Naive thymus-derived CD8-positive, alpha-beta T cell (primary cell): ENCODE measurements at regions not wholly inside any gene's neighbourhood (a gene's known extent, or its start where the extent isn't known, plus 50 kb on each side); places are given as distances from the start of the nearest gene placed in this dataset.
"Not testable (repeated sequence)": the region's sequence is repeated elsewhere in the genome, so short reads cannot be mapped to it uniquely, and the experiment has no call there.

ENCODE experiments used
- ATAC-seq, 2 donors: fragments of 150-1000 bp; cut with Tn5 transposase in 1 of 2; sonication (Bioruptor Pico), chemical (Tn5 transposase) in 1 of 2; 1 replicate in 1 of 2; 2 replicates in 1 of 2; pipeline ENCODE4 v1.10.0; 2021; ENCODE audit warnings: mild to moderate bottlenecking in 2 of 2, moderate library complexity in 2 of 2
- POLR2A ChIA-PET: fragments of 350-600 bp; sonication (Branson Sonifier 250); formaldehyde crosslinking; loops from one replicate; lab custom pipeline; 2021; ENCODE audit warnings: antibody characterized with exemption; lab: Charles Lee
- DNase-seq, 10 donors: peaks; one replicate each; pipeline versions ENCODE4 v3.0.0 to v3.0.0-alpha.2; 2020 to 2022
- H3K27ac Mint-ChIP-seq, 10 donors: one replicate each; pipeline ENCODE4 v1.8.0; 2020 to 2022; ENCODE audit warnings: mild to moderate bottlenecking in 10 of 10, mixed read lengths in 10 of 10, moderate library complexity in 4 of 10, inconsistent platforms in 1 of 10
- H3K27me3 Mint-ChIP-seq, 5 donors: one replicate each; pipeline ENCODE4 v1.8.0; 2021 to 2022; ENCODE audit warnings: mixed read lengths in 5 of 5
- H3K36me3 Mint-ChIP-seq, 3 donors: one replicate each; pipeline ENCODE4 v1.8.0; 2020 to 2022; ENCODE audit warnings: mixed read lengths in 3 of 3, mild to moderate bottlenecking in 2 of 3, inconsistent platforms in 1 of 3
- H3K4me1 Mint-ChIP-seq, 4 donors: one replicate each; pipeline ENCODE4 v1.8.0; 2021 to 2022; ENCODE audit warnings: mixed read lengths in 4 of 4
- H3K4me3 Mint-ChIP-seq, 10 donors: one replicate each; pipeline ENCODE4 v1.8.0; 2020 to 2022; ENCODE audit warnings: mild to moderate bottlenecking in 10 of 10, mixed read lengths in 10 of 10, moderate library complexity in 6 of 10, inconsistent platforms in 1 of 10
- H3K9me3 Mint-ChIP-seq, 9 donors: one replicate each; pipeline ENCODE4 v1.8.0; 2020 to 2022; ENCODE audit warnings: mixed read lengths in 9 of 9, mild to moderate bottlenecking in 3 of 9, inconsistent platforms in 1 of 9, moderate library complexity in 1 of 9

- H3K9me3 Mint-ChIP-seq = peaks cover 0 to 40% (median 5%) of the 10 kb centered on the region in 9 donors
- no peak overlapping the region for H3K4me3 Mint-ChIP-seq
- no peak for ATAC-seq
- no peaks in the 10 kb centered on the region for H3K36me3 Mint-ChIP-seq
- no peak overlapping the region for H3K27ac Mint-ChIP-seq
- H3K27me3 Mint-ChIP-seq = no peaks in the 10 kb centered on the region
- no peaks in the 10 kb centered on the region for H3K4me1 Mint-ChIP-seq
- POLR2A ChIA-PET = no interaction called here
- no peak for DNase-seq
Measured at GRCh38 chr20:22062874-22063273, 357.4 kb downstream of the PAX1 start.

DNA sequence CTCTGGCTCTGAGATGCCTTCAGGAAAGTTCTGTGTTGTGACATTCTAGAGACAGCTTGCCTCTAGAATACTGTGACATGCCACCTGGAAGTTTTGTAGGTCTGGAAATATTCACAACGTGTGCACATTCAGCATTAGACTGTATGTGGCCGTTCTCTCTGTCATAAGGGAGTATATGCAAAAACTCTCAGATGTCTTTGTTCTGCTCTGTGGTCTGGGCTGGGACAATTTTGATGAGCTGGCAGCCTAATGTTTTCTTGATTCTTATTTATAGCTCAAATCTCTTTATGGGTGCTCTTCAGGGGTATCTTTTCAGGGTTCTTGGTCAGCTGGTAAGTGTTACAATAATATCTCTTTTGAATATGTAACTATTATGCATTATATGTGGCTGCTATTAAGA is 355.1 kb downstream of the PAX1 start:
- H3K4me3 Mint-ChIP-seq = no peak overlapping the region
- H3K4me1 Mint-ChIP-seq = no peaks in the 10 kb centered on the region
- H3K36me3 Mint-ChIP-seq = no peaks in the 10 kb centered on the region
- DNase-seq (no peak), ATAC-seq (no peak)
- H3K27ac Mint-ChIP-seq = no peak overlapping the region
- POLR2A ChIA-PET = no interaction called here
- H3K9me3 Mint-ChIP-seq = peaks cover 0 to 28% (median 6%) of the 10 kb centered on the region in 9 donors
- peaks cover 0 to 5% (median 1%) of the 10 kb centered on the region in 5 donors for H3K27me3 Mint-ChIP-seq

GRCh38 chr20:22058746-22059145 is 353.3 kb downstream of the PAX1 start:
- Mint-ChIP-seq H3K9me3 (peaks cover 0 to 20% (median 6%) of the 10 kb centered on the region in 9 donors), H3K4me1 (no peaks in the 10 kb centered on the region), H3K27me3 (peaks cover 0 to 5% (median 1%) of the 10 kb centered on the region in 5 donors), H3K4me3 (no peak overlapping the region), H3K27ac (no peak overlapping the region), H3K36me3 (no peaks in the 10 kb centered on the region)
- no peak for ATAC-seq
- POLR2A ChIA-PET = no interaction called here
- DNase-seq = no peak

DNA sequence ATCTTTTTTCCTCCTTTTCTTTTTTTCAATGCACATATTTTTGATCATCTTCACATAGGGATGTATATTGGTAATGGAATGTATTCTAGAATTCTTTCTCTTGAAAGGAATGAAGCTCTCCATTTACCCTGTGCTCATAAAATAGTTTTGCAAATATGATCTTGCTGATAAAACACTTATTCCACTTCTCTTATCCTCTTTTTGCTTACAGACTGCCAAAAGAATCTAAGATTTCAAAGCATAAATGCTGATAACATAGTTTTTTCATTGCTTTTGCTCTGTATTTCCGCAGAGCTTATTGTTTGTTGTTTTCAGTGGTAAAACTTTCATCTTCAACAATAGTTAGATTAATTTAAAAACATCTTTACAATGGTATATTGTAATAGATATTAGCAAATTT is 350.5 kb downstream of the PAX1 start:
- no peak overlapping the region for H3K4me3 Mint-ChIP-seq
- no peak for ATAC-seq
- H3K4me1 Mint-ChIP-seq = no peaks in the 10 kb centered on the region
- peaks cover 1 to 39% (median 8%) of the 10 kb centered on the region in 9 donors for H3K9me3 Mint-ChIP-seq
- POLR2A ChIA-PET = no interaction called here
- DNase-seq = no peak
- peaks cover 0 to 5% (median 0%) of the 10 kb centered on the region in 3 donors for H3K36me3 Mint-ChIP-seq
- no peak overlapping the region for H3K27ac Mint-ChIP-seq
- peaks cover 0 to 5% (median 1%) of the 10 kb centered on the region in 5 donors for H3K27me3 Mint-ChIP-seq

GRCh38 chr20:22052025-22052650 is 346.7 kb downstream of the PAX1 start:
- Mint-ChIP-seq H3K27ac (no peak overlapping the region), H3K4me3 (no peak overlapping the region)
- POLR2A ChIA-PET = no interaction called here

DNA sequence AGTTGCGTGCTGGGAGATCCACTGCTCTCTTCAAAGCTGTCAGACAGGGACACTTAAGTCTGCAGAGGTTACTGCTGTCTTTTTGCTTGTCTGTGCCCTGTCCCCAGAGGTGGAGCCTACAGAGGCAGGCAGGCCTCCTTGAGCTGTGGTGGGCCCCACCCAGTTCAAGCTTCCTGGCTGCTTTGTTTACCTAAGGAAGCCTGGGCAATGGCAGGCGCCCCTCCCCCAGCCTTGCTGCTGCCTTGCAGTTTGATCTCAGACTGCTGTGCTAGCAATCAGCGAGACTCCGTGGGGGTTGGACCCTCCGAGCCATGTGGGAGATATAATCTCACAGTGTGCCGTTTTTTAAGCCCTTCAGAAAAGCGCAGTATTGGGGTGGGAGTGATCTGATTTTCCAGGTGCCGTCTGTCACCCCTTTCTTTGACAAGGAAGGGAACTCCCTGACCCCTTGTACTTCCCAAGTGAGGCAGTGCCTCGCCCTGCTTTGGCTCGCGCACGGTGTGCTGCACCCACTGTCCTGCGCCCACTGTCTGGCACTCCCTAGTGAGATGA is 340.6 kb downstream of the PAX1 start:
- H3K4me3 Mint-ChIP-seq, POLR2A ChIA-PET, H3K36me3 Mint-ChIP-seq, ATAC-seq, H3K27me3 Mint-ChIP-seq, H3K27ac Mint-ChIP-seq, DNase-seq, H3K4me1 Mint-ChIP-seq: not testable (repeated sequence)
- peaks cover 4 to 31% (median 12%) of the 10 kb centered on the region in 9 donors for H3K9me3 Mint-ChIP-seq

More at GRCh38 chr20:22052025-22052650, 346.7 kb downstream of the PAX1 start:
- Mint-ChIP-seq H3K9me3 (peaks cover 2 to 44% (median 6%) of the 10 kb centered on the region in 9 donors), H3K27me3 (no peaks in the 10 kb centered on the region), H3K4me1 (no peaks in the 10 kb centered on the region), H3K36me3 (peaks cover 0 to 10% (median 0%) of the 10 kb centered on the region in 3 donors)
- ATAC-seq = no peak
- DNase-seq = no peak

DNA sequence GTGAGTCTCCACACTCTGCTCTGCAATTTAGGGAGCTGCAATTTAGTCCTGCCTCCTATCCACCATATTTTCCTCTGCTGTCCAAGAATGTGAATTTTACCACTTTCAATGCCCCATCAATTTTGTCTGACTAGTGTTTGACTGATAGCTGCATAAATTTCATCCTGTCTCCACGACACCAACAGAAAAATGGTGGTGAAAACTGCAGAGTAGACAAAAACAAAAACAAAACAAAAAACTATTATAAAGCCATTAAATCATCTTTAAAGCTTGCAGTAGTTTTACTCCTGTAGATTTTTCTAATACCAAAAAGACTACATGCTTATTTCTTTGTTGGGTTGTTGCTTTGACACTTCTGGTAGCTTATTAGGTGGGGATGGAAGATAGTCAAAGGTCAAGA is 322.0 kb downstream of the PAX1 start:
- H3K9me3 Mint-ChIP-seq = peaks cover 4 to 30% (median 16%) of the 10 kb centered on the region in 9 donors
- no peak for DNase-seq

GRCh38 chr20:22020201-22020600 is 314.7 kb downstream of the PAX1 start:
- no peaks in the 10 kb centered on the region for H3K27me3 Mint-ChIP-seq
- H3K36me3 Mint-ChIP-seq = no peaks in the 10 kb centered on the region
- peaks cover 12 to 44% (median 22%) of the 10 kb centered on the region in 9 donors for H3K9me3 Mint-ChIP-seq
- H3K27ac Mint-ChIP-seq = no peak overlapping the region
- no peaks in the 10 kb centered on the region for H3K4me1 Mint-ChIP-seq
- DNase-seq (no peak), ATAC-seq (no peak)
- POLR2A ChIA-PET = no interaction called here
- H3K4me3 Mint-ChIP-seq = no peak overlapping the region

More for the DNA sequence above, 322.0 kb downstream of the PAX1 start:
- Mint-ChIP-seq H3K27me3 (no peaks in the 10 kb centered on the region), H3K36me3 (peaks cover 0 to 2% (median 0%) of the 10 kb centered on the region in 3 donors), H3K27ac (no peak overlapping the region), H3K4me1 (no peaks in the 10 kb centered on the region), H3K4me3 (no peak overlapping the region)
- POLR2A ChIA-PET = no interaction called here
- ATAC-seq = no peak

DNA sequence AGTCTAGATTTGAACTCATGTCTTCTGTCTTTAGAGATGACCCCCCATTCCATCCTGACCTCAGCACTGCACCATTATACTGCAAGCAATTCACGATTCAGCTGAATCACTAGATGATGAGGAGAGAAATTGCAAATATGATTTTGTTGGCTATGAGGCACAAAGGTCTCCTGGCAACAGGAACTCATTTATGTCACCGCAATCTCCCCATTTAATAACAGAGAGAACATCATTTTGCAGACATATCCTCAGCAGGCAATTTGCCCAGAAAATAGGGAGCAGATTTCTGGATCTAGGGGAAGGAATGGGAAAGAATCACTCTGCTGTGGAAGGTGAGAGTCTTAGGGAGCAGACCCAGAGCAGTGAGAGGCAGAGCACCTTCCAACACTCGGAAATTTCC is 303.0 kb downstream of the PAX1 start:
- H3K9me3 Mint-ChIP-seq = peaks cover 0 to 23% (median 11%) of the 10 kb centered on the region in 9 donors
- H3K4me1 Mint-ChIP-seq = no peaks in the 10 kb centered on the region
- H3K27ac Mint-ChIP-seq = no peak overlapping the region
- peaks cover 0 to 3% (median 0%) of the 10 kb centered on the region in 5 donors for H3K27me3 Mint-ChIP-seq
- POLR2A ChIA-PET = no interaction called here
- ATAC-seq = no peak
- no peak overlapping the region for H3K4me3 Mint-ChIP-seq
- no peak for DNase-seq
- peaks cover 0 to 5% (median 0%) of the 10 kb centered on the region in 3 donors for H3K36me3 Mint-ChIP-seq

DNA sequence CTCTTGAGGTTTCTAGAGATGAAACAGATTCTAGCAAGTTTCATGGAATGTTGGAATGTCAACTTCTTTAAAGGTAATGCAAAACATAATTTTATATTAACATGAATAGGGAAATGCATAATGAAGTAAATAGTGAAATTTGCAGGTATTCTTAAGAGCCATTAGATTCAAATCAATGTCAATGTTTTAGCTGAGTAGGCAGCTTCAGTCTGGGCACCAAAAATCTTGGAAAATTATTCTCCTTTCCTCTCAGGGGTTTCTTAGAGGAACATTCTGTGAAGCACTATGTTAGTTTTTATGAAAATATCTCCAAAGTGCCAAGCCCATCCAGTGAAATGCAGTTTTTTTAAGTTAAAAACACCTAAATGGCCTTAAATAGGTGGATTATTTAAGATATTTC is 300.8 kb downstream of the PAX1 start:
- Mint-ChIP-seq H3K27ac (no peak overlapping the region), H3K4me3 (no peak overlapping the region), H3K36me3 (peaks cover 0 to 5% (median 0%) of the 10 kb centered on the region in 3 donors), H3K9me3 (peaks cover 0 to 30% (median 11%) of the 10 kb centered on the region in 9 donors), H3K4me1 (no peaks in the 10 kb centered on the region), H3K27me3 (peaks cover 0 to 3% (median 0%) of the 10 kb centered on the region in 5 donors)
- POLR2A ChIA-PET = no interaction called here
- DNase-seq (no peak), ATAC-seq (no peak)

GRCh38 chr20:22005535-22005934 is 300.1 kb downstream of the PAX1 start:
- DNase-seq (no peak), ATAC-seq (no peak)
- peaks cover 0 to 23% (median 11%) of the 10 kb centered on the region in 9 donors for H3K9me3 Mint-ChIP-seq
- H3K4me3 Mint-ChIP-seq = no peak overlapping the region
- peaks cover 0 to 3% (median 0%) of the 10 kb centered on the region in 5 donors for H3K27me3 Mint-ChIP-seq
- POLR2A ChIA-PET = no interaction called here
- H3K36me3 Mint-ChIP-seq = peaks cover 0 to 5% (median 0%) of the 10 kb centered on the region in 3 donors
- no peaks in the 10 kb centered on the region for H3K4me1 Mint-ChIP-seq
- no peak overlapping the region for H3K27ac Mint-ChIP-seq

- peaks cover 0 to 5% (median 0%) of the 10 kb centered on the region in 3 donors for H3K36me3 Mint-ChIP-seq
- H3K27ac Mint-ChIP-seq = no peak overlapping the region
- H3K27me3 Mint-ChIP-seq = peaks cover 0 to 3% (median 0%) of the 10 kb centered on the region in 5 donors
- no peak for DNase-seq
- ATAC-seq = no peak
- H3K4me1 Mint-ChIP-seq = no peaks in the 10 kb centered on the region
- POLR2A ChIA-PET = no interaction called here
- peaks cover 0 to 21% (median 11%) of the 10 kb centered on the region in 9 donors for H3K9me3 Mint-ChIP-seq
- H3K4me3 Mint-ChIP-seq = no peak overlapping the region
Measured at GRCh38 chr20:22004946-22005345, 299.5 kb downstream of the PAX1 start.

DNA sequence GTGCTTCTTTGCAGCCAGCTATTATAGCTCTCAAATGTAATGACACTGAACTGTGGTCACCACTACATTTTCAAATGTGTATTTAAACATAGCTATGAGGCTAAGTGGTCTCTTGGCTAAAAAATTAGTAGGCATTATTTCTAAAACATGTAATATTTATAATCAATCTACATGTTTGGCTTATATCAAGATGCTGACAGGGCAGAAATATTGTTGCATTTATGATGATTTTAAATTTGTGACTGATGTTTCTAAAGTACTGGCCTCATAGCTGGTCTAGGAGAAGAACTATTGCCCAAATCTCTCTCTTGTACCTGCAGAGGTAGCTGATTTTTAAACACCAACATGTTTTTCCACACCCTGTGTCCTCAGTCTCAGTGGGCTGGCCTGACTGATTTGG is 298.2 kb downstream of the PAX1 start:
- Mint-ChIP-seq H3K9me3 (peaks cover 0 to 18% (median 6%) of the 10 kb centered on the region in 9 donors), H3K4me1 (no peaks in the 10 kb centered on the region), H3K27ac (no peak overlapping the region), H3K27me3 (peaks cover 0 to 3% (median 0%) of the 10 kb centered on the region in 5 donors), H3K36me3 (peaks cover 0 to 5% (median 0%) of the 10 kb centered on the region in 3 donors), H3K4me3 (no peak overlapping the region)
- POLR2A ChIA-PET = no interaction called here
- DNase-seq (no peak), ATAC-seq (no peak)
